ENCODE measurements at regions not wholly inside any gene's neighbourhood (a gene's known extent, or its start where the extent isn't known, plus 50 kb on each side); places are given as distances from the start of the nearest gene placed in this dataset.

DNA sequence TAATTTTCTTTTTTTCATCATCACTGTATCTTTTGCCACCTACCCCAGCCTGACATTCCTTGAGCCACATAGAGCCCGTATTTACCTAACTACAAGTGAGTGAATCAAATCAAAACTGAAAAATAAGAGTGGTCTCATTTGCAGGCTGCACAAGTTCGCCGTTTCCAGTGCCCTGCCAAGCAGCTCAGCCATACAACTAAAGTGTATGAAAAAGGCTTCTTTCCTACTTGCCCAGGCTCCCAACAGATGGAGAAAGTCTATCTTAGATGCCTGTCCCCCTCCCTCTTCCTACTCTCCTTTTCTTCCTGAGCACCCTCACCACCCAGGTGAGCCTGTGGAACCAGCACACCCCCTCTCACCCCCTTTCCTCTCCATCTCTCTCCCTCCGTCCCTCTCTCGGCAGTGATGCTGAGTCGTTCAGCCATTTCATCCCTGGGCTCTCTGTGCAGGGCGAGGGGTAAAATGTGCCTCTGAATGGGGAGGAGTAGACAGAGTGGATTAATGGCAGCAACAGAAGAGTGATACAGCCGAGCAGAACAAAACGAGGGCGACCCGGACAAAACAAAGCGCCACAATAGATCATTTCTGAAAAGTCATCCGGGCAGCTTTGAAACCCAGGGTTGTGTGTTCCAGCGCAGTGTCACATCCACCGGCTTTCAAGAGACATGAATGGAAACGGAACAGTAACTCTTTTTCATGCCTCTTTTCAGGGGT is 65.0 kb upstream of the POU3F3 start:
- no peak for DNase-seq

GRCh38 chr2:104790100-104790811 is 63.7 kb upstream of the POU3F3 start:
- no peak for DNase-seq

DNA sequence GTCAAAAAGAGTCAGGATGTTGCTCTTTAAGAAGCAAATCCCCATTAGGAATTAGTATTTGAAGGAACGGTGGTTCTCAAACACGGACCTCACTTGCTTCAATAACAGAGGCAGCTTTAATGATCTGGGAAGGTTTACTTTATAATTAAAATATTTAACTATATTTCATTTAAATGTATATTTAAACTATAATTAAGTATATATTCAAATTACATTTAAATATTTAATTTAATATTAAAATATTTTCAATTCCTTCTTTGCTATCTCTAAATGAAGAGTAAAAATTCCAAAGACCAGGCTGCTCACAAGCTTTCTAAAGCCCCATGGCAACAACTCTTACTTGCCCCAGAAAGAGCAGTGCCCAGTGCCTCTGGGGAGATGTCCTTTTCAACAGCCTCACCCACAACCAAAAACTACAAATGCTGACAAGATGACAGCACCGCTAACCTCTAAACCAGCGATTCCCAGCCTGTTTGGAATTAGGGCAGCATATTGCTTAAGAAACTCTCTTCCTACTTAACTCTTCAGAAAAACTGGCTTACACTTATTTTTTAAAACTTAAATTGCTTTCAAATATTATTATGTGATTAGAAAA is 62.9 kb upstream of the POU3F3 start:
- DNase-seq: no peak

DNA sequence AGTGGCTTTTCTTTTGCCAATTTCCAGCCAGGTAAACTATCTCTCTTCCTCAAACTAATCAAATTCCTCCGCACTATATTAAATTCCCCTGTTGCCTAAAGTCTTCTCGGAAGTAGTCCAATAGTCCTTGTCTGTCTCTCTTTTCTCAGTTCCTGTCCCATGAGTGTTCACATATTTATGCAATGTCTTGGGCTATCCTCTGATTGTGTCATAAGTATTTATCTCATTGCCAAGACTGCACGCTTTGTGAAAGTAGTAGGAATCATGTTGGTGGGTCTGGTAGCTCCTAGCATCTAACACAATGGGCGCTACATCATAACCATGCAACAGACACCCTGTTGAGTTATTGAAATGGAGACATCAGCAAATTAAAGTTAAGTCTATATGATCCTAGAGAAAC is 59.9 kb upstream of the POU3F3 start:
- no peak for DNase-seq

DNA sequence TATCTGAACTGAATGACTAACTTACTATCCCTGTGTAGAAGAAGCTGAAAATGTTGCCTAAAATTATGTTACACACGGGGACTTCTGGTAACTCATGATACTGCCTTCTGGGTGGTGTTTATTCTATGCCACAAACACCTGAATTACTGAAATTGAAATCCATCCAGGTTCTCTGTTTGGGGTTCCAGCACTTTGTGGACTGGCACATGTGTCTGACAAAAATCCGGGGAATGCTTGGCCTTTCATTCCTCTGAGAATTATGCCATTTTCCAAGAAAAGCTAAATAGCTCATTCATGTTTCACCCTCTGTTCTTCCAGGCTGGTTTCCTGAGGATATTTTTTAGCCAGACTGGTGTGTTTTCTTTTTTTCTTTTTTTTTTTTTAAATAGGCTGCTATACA is 59.5 kb upstream of the POU3F3 start:
- no peak for DNase-seq

Data from activated CD8-positive, alpha-beta memory T cell treated with anti-CD3 and anti-CD28 coated beads for 24 hours (primary cell).